ENCODE measurements at regions not wholly inside any gene's neighbourhood (a gene's known extent, or its start where the extent isn't known, plus 50 kb on each side); places are given as distances from the start of the nearest gene placed in this dataset.

- no peak for TF ChIP-seq CTCF (IDR thresholded peaks at IDR 0.05)
- TF ChIP-seq POLR2A (IDR thresholded peaks at IDR 0.05): no peak
- WGBS, 2 donors: 72 to 85% methylated on average over 6 of the region's 6 CpGs
- DNase-seq (ENCODE audit: low spot score in 2 of 2): no peak
- intact Hi-C loops (cut with DNase I; ENCODE audit: low total_unique reads): no loop called here
- H3K4me3 ChIP-seq (ENCODE audit: low read depth, poor library complexity, severe bottlenecking): no peak overlapping the region
These were observed 243.7 kb upstream of the MGMT start for GRCh38 chr10:129223363-129223762.

DNA sequence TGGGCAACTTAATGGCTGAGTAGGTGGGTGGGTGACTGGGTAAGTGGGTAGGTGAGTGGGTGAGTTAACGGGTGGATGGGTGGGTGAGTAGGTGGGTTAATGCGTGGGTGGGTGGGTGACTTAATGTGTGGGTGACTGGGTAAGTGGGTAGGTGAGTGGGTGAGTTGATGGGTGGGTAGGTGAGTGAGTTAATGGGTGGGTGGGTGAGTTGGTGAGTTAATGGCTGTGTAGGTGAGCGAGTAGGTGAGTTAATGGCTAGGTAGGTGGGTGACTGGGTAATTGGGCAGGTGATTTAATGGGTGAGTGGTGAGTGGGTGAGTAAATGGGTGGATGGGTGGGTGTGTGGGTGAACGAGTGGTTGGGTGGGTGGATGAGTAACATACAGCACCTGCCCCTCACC, 243.0 kb upstream of the MGMT start:
- TF ChIP-seq POLR2A (IDR thresholded peaks at IDR 0.05): no peak
- no peak for TF ChIP-seq CTCF (IDR thresholded peaks at IDR 0.05)
- WGBS, 2 donors: 88 to 89% methylated on average over 4 of the region's 4 CpGs
- intact Hi-C loops (cut with DNase I; ENCODE audit: low total_unique reads): no loop called here
- H3K4me3 ChIP-seq (ENCODE audit: low read depth, poor library complexity, severe bottlenecking): no peak overlapping the region
- no peak for DNase-seq (ENCODE audit: low spot score in 2 of 2)

DNA sequence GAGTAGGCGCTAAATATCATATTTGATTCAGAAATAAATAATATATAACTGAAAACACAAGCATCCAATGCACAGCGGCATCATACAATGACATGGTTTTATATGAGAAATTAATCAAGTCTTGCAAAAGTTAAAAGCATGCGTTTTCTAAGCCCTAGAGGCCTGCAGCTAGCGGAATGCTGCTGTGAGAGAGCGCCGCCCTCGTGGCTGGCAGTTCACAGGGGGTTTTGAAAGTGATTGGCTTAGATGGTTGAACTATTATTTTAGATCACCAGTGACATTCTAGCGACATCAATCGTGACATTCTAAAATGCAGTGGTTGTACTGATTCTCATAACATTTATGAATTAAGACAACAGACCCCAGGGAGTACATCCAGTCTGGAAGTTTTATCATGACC, 235.2 kb upstream of the MGMT start:
- 94% methylated on average over 9 of the region's 9 CpGs for WGBS, 2 donors
- intact Hi-C loops (cut with DNase I; ENCODE audit: low total_unique reads): no loop called here
- DNase-seq (ENCODE audit: low spot score in 2 of 2): no peak
- TF ChIP-seq CTCF (IDR thresholded peaks at IDR 0.05) (no peak), POLR2A (IDR thresholded peaks at IDR 0.05) (no peak)
- no peak overlapping the region for H3K4me3 ChIP-seq (ENCODE audit: low read depth, poor library complexity, severe bottlenecking)

DNA sequence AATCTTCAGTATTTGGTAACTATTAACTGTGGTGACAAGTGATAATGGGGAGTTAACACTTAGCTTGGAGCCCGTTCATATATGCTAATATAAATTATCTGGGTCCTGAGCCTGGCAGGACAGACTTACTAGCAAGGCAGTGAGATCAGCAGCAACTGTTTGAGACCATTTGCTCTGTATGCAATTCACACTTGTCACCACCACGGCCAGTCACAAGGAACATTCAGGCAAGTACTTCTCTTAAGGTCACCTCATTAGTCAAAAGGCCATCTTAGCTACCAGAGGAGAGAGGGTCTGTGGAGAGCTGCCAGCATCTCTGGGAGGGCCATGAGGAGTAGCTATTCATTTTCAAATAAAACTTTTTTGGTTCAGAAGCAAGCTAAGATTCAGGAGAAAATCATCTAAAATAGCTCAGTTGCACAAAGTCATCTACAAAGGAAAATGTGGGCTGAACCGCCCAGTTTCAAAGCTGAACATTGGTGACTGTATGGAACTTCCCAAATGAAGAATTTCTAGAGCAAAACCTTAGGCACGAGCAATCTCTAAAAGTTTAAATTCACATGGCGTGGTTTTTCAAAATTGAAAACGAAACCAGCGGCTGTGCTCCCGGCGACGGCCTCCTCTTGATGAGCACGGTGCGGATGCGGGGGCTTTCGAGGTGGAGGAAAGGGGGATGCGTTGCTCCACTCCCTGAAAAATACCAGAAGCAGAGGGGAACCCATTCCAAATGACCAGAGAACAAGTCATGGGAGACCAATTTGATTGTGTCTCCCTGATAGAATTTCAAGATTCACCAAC, 233.5 kb upstream of the MGMT start:
- intact Hi-C loops (cut with DNase I; ENCODE audit: low total_unique reads): no loop called here
- DNase-seq (ENCODE audit: low spot score in 2 of 2): no peak
- no peak overlapping the region for H3K4me3 ChIP-seq (ENCODE audit: low read depth, poor library complexity, severe bottlenecking)
- TF ChIP-seq CTCF (IDR thresholded peaks at IDR 0.05) (no peak), POLR2A (IDR thresholded peaks at IDR 0.05) (no peak)
- 91 to 95% methylated on average over 15 of the region's 15 CpGs for WGBS, 2 donors

DNA sequence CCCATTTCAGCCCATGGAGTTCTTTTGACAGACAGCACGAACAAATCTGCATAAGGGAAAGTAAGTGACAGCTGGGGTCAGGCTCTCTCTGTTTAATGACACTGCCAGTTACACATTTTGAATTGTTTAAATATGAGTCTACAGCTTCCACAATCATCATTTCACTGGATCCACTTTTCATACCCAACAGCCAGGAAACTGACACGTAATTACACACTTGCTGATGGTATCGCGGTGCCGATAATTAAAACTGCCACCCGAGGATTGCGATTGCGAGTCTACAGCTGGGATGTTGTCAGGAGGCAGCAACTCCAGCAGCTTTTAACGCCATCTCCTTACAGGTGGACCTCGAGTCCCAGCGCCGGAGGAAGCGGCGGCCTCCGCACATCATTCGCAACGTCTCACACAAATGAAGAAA, 230.8 kb upstream of the MGMT start:
- WGBS, 2 donors: 93 to 95% methylated on average over 17 of the region's 17 CpGs
- no peak for DNase-seq (ENCODE audit: low spot score in 2 of 2)
- H3K4me3 ChIP-seq (ENCODE audit: low read depth, poor library complexity, severe bottlenecking): no peak overlapping the region
- intact Hi-C loops (cut with DNase I; ENCODE audit: low total_unique reads): no loop called here
- TF ChIP-seq POLR2A (IDR thresholded peaks at IDR 0.05): no peak
- no peak for TF ChIP-seq CTCF (IDR thresholded peaks at IDR 0.05)

DNA sequence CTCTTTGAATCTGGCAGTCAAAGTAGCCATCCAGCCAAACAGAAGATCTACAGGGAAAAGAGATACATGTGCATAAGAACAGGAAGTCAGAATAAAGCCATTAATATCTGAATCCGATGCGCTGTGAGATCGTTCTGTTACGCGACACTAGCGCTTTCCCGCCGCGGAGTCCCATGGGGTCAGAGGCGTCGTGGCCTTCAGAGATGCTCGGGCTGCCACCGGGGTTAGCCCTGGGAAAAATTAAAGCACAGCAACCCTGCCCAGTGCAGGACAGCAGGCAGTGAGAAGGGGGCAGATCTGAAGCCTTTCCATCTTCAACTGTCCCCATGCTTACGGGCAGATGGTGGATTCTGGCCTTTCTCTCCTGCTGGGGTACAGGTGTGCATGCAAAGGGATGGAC, 225.6 kb upstream of the MGMT start:
- 85 to 91% methylated on average over 13 to 14 of the region's 14 CpGs for WGBS, 2 donors
- no peak overlapping the region for H3K4me3 ChIP-seq (ENCODE audit: low read depth, poor library complexity, severe bottlenecking)
- TF ChIP-seq CTCF (IDR thresholded peaks at IDR 0.05): no peak
- TF ChIP-seq POLR2A (IDR thresholded peaks at IDR 0.05): no peak
- DNase-seq (ENCODE audit: low spot score in 2 of 2): no peak
- intact Hi-C loops (cut with DNase I; ENCODE audit: low total_unique reads): no loop called here

Measured in lower leg skin (tissue), 4 donors.